D721Med (cell line): ENCODE measurements at regions not wholly inside any gene's neighbourhood (a gene's known extent, or its start where the extent isn't known, plus 50 kb on each side); places are given as distances from the start of the nearest gene placed in this dataset.

Experiments used
- DNase-seq: peaks from one replicate; pipeline ENCODE4 v3.0.0; 2011; ENCODE audit warnings: low spot score; ENCODE audit not compliant: insufficient read length
- FAIRE-seq: peaks from 2 replicates; lab custom pipeline; 2011; peaks lifted over from hg19 to GRCh38; lab: Jason Lieb, UNC
- TF ChIP-seq, protein P1 (sequence below): IDR thresholded peaks from 2 replicates; pipeline ENCODE4 v1.5.1; 2012; ENCODE audit warnings: mild to moderate bottlenecking, control low read depth; ENCODE audit not compliant: insufficient read depth; ENCODE audit errors: missing control alignments

DNA sequence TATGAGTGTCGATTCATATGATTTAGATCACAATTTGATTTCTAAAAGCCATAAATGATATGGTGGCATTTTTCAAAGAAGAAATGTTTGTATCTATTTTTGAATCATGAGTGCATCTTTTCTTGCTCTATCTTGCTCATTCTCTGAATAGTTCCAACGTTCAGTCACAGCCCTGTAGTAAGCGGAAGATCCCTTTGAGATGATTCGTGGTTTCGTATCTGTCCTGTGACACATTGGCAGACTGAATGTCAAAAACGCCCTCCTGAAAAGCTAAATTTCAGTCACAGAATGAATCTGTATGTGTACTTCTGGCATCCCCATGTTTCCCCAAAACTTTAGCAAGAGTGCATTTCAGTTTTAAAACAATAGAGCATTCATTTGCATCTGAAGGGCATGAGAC lies 1066.9 kb upstream of the TENM3 start:
- FAIRE-seq (no peak), DNase-seq (no peak)
- TF ChIP-seq, protein P1, sequence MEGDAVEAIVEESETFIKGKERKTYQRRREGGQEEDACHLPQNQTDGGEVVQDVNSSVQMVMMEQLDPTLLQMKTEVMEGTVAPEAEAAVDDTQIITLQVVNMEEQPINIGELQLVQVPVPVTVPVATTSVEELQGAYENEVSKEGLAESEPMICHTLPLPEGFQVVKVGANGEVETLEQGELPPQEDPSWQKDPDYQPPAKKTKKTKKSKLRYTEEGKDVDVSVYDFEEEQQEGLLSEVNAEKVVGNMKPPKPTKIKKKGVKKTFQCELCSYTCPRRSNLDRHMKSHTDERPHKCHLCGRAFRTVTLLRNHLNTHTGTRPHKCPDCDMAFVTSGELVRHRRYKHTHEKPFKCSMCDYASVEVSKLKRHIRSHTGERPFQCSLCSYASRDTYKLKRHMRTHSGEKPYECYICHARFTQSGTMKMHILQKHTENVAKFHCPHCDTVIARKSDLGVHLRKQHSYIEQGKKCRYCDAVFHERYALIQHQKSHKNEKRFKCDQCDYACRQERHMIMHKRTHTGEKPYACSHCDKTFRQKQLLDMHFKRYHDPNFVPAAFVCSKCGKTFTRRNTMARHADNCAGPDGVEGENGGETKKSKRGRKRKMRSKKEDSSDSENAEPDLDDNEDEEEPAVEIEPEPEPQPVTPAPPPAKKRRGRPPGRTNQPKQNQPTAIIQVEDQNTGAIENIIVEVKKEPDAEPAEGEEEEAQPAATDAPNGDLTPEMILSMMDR = no peak

DNA sequence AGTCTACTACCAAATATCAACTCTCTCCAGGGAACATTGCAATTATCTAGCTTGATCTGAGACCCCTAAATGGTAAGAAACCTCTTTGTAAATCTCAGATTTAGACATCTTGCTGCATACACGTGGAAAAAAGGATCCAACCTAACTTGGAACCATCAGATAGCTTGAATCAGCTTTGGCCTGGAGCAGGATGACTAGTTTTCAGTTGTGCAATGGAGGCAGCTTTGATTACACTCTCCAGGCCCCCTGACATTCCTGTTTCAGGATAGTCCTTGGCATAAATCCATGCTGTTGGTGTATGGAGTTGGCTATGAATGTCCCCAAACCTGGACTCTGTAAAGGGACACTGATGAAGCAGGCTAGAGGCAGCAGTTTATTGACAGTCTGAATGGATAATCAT lies 1061.9 kb upstream of the TENM3 start:
- TF ChIP-seq, protein P1 = no peak
- no peak for FAIRE-seq
- no peak for DNase-seq

DNA sequence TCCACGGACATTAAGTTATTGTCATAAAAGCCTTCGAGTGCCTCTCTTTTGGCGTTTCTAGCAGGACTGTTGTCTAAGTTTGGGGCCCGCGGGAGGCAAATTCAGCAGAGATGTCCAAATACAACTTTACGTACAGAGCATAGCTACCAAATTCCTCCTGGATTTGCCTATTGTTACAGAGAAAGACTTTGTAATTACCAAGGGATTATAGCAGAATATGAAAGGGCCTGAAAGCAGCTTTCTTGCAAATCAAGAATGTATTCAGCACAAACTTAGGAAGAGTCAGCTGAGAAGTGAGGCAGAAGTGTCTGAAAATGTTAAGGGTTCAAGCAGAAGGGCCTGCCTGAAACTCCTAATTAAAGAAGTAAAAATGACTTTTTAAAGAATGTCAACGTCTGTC lies 1053.5 kb upstream of the TENM3 start:
- TF ChIP-seq, protein P1 = no peak
- DNase-seq (no peak), FAIRE-seq (no peak)

DNA sequence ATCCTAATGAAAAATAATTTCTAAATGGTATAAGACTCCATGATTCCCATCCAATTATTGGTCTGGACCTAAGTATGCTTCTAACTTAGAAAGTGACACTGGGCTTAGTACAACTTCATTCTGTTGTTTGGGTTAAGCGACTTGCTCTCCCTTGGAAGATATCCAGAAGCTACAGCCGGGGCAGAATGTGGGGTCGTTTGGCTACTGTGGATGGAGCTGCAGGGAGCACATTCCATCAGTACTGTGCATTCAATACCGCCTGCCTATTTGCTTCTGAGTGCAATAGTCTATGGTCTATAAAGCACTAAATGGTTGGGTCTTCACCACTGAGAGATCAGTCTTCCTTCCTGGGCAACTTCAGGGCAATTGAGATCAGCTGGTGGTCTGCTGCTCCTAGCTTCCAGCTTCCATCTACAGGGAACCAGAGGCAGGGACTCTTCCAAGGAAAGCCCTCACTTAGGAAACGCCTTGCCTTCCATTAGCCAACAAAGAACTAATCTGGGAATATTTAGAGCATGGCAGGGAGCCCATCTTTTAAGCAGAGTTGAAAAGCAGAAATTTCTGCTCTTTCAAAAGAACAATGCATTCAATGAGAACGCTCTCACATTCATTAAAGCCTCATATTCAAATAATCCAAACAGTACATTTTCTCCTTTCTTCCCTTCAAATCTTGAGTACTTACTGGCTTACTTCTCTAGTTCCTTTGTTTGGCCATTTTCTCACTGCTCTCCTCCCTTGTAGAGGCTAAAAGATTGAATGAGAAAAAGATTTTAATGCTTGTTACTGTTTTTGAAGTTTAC lies 1049.9 kb upstream of the TENM3 start:
- no peak for FAIRE-seq
- DNase-seq = no peak

DNA sequence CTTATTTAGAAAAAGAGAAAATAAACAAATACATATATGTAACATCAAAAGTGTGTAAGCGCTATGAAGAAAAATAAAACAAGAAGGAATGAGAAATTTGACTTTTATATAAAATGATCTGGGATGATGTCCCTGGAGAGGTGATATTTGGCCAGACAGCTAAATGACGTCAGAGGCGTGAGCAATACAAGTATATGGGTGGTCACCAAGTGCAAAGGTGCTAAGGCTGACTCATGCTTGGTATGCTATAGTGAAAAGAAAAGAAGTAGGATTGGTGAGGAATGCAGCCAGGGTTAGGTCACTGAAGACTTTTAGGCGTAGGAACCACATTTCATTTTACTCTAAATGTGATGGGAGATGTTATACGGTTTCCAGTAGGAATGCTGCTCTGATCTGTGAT lies 1049.1 kb upstream of the TENM3 start:
- no peak for FAIRE-seq
- no peak for DNase-seq

More for the DNA sequence above, 1049.9 kb upstream of the TENM3 start:
- TF ChIP-seq, protein P1 = no peak

DNA sequence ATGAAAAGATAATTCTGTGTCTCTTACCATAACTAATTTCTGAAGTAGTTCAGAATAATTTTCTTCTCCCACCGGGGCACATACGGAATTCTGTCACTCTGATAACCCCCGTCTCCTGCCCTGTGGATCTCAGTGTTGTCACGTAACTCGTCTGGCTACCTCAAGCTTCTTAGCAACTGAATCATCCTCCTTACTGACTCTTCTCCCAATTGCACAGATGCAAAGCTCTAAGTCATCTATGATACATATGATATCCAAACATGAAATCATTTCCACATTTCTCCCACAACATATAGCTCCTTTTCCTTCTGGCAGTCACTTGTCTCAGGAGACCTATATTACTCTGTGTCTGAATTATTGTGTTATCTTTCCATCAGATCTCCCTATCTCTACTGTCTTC lies 1043.1 kb upstream of the TENM3 start:
- FAIRE-seq (no peak), DNase-seq (no peak)
- TF ChIP-seq, protein P1 = no peak

More for the DNA sequence above, 1049.1 kb upstream of the TENM3 start:
- TF ChIP-seq, protein P1 = no peak

DNA sequence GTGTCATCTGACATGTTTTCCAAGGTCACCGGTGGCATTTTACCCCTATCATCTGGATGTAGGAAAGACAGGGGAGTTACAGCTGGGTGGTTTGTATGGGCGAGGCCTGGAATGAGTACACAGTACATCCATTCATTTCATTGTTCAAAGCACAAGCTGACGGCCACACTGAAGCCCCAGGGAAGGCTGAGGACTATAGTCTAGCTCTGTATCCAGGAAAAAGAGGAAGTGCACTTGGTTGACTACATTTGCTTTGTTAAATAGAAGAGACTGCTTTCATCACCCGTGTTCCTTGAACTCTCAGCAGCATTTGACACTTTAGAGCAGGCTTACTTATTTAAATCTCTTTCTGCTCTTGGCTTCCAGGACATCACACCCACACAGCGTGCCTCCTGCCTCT lies 1041.0 kb upstream of the TENM3 start:
- TF ChIP-seq, protein P1 = no peak
- FAIRE-seq (no peak), DNase-seq (no peak)
